Stimulated activated naive CD8-positive, alpha-beta T cell treated with anti-CD3 and anti-CD28 coated beads, Interleukin-15, amount 100 ng/mL, for 72 hours (primary cell): ENCODE measurements at regions not wholly inside any gene's neighbourhood (a gene's known extent, or its start where the extent isn't known, plus 50 kb on each side); places are given as distances from the start of the nearest gene placed in this dataset.

Experiments used
- ATAC-seq: fragments of 150-1000 bp; cut with Tn5 transposase; 2 replicates; pipeline ENCODE4 v1.10.0; 2021; ENCODE audit warnings: mild to moderate bottlenecking, moderate library complexity
- DNase-seq, 2 donors: peaks; one replicate each; pipeline ENCODE4 v3.0.0; 2021 to 2022
- H3K27ac Mint-ChIP-seq, 2 donors: one replicate each; pipeline ENCODE4 v1.8.0; 2022; ENCODE audit warnings: mild to moderate bottlenecking in 2 of 2, mixed read lengths in 2 of 2, moderate library complexity in 2 of 2
- H3K27me3 Mint-ChIP-seq: one replicate; pipeline ENCODE4 v1.8.0; 2022; ENCODE audit warnings: mixed read lengths
- H3K4me1 Mint-ChIP-seq: one replicate; pipeline ENCODE4 v1.8.0; 2022; ENCODE audit warnings: mild to moderate bottlenecking, mixed read lengths
- H3K4me3 Mint-ChIP-seq, 2 donors: one replicate each; pipeline ENCODE4 v1.8.0; 2022; ENCODE audit warnings: mild to moderate bottlenecking in 2 of 2, mixed read lengths in 2 of 2, moderate library complexity in 1 of 2
- H3K9me3 Mint-ChIP-seq, 2 donors: one replicate each; pipeline ENCODE4 v1.8.0; 2022; ENCODE audit warnings: mixed read lengths in 2 of 2

- DNase-seq (no peak), ATAC-seq (no peak)
- Mint-ChIP-seq H3K4me1 (no peaks in the 10 kb centered on the region), H3K27me3 (no peaks in the 10 kb centered on the region), H3K27ac (no peak overlapping the region), H3K9me3 (peaks cover 5 to 25% of the 10 kb centered on the region in 2 donors), H3K4me3 (no peak overlapping the region)
These were observed 339.6 kb downstream of the TPBG start for GRCh38 chr6:82703230-82703629.

- ATAC-seq (no peak), DNase-seq (no peak)
- Mint-ChIP-seq H3K27me3 (no peaks in the 10 kb centered on the region), H3K4me1 (no peaks in the 10 kb centered on the region), H3K9me3 (peaks cover 5 to 25% of the 10 kb centered on the region in 2 donors), H3K27ac (peak overlapping the region in 1 of 2 donors; percentile 38), H3K4me3 (no peak overlapping the region)
These were observed 340.4 kb downstream of the TPBG start for GRCh38 chr6:82704045-82704444.

GRCh38 chr6:82705579-82705978, 342.0 kb downstream of the TPBG start:
- peaks cover 8 to 25% of the 10 kb centered on the region in 2 donors for H3K9me3 Mint-ChIP-seq
- H3K27me3 Mint-ChIP-seq = no peaks in the 10 kb centered on the region
- H3K4me1 Mint-ChIP-seq = no peaks in the 10 kb centered on the region
- no peak overlapping the region for H3K4me3 Mint-ChIP-seq
- no peak overlapping the region for H3K27ac Mint-ChIP-seq
- ATAC-seq (no peak), DNase-seq (no peak)

GRCh38 chr6:82711105-82711827, 347.6 kb downstream of the TPBG start:
- Mint-ChIP-seq H3K4me1 (no peaks in the 10 kb centered on the region), H3K27me3 (peaks cover 8% of the 10 kb centered on the region)
- no peak for ATAC-seq

GRCh38 chr6:82711971-82712370, 348.4 kb downstream of the TPBG start:
- peaks cover 0 to 4% of the 10 kb centered on the region in 2 donors for H3K9me3 Mint-ChIP-seq
- no peak overlapping the region for H3K4me3 Mint-ChIP-seq
- no peak overlapping the region for H3K27ac Mint-ChIP-seq
- no peaks in the 10 kb centered on the region for H3K4me1 Mint-ChIP-seq
- peaks cover 8% of the 10 kb centered on the region for H3K27me3 Mint-ChIP-seq
- no peak for DNase-seq
- ATAC-seq = no peak

More at GRCh38 chr6:82711105-82711827, 347.6 kb downstream of the TPBG start:
- H3K9me3 Mint-ChIP-seq = peaks cover 4% of the 10 kb centered on the region in 2 donors
- H3K4me3 Mint-ChIP-seq = no peak overlapping the region
- DNase-seq = no peak
- no peak overlapping the region for H3K27ac Mint-ChIP-seq

GRCh38 chr6:82712389-82712788, 348.8 kb downstream of the TPBG start:
- no peaks in the 10 kb centered on the region for H3K4me1 Mint-ChIP-seq

GRCh38 chr6:82712826-82713225, 349.2 kb downstream of the TPBG start:
- ATAC-seq = no peak
- Mint-ChIP-seq H3K4me1 (no peaks in the 10 kb centered on the region), H3K27me3 (peaks cover 8% of the 10 kb centered on the region), H3K9me3 (peaks cover 0 to 4% of the 10 kb centered on the region in 2 donors), H3K27ac (no peak overlapping the region), H3K4me3 (no peak overlapping the region)
- no peak for DNase-seq

More at GRCh38 chr6:82712389-82712788, 348.8 kb downstream of the TPBG start:
- DNase-seq (no peak), ATAC-seq (no peak)
- H3K27ac Mint-ChIP-seq = no peak overlapping the region
- peaks cover 8% of the 10 kb centered on the region for H3K27me3 Mint-ChIP-seq
- no peak overlapping the region for H3K4me3 Mint-ChIP-seq
- H3K9me3 Mint-ChIP-seq = peaks cover 0 to 4% of the 10 kb centered on the region in 2 donors

- H3K9me3 Mint-ChIP-seq = peaks cover 12 to 13% of the 10 kb centered on the region in 2 donors
- no peak for ATAC-seq
- H3K27ac Mint-ChIP-seq = no peak overlapping the region
- DNase-seq = no peak
- no peaks in the 10 kb centered on the region for H3K27me3 Mint-ChIP-seq
- no peaks in the 10 kb centered on the region for H3K4me1 Mint-ChIP-seq
- H3K4me3 Mint-ChIP-seq = no peak overlapping the region
These were observed 344.6 kb downstream of the UBE3D start for GRCh38 chr6:82720992-82721391.

- no peak overlapping the region for H3K27ac Mint-ChIP-seq
- peaks cover 0 to 10% of the 10 kb centered on the region in 2 donors for H3K9me3 Mint-ChIP-seq
- peaks cover 26% of the 10 kb centered on the region for H3K27me3 Mint-ChIP-seq
- no peak overlapping the region for H3K4me3 Mint-ChIP-seq
- H3K4me1 Mint-ChIP-seq = no peaks in the 10 kb centered on the region
- no peak for DNase-seq
- no peak for ATAC-seq
These were observed 329.9 kb downstream of the UBE3D start for GRCh38 chr6:82735790-82736189.

GRCh38 chr6:82737965-82738364, 327.7 kb downstream of the UBE3D start:
- ATAC-seq (no peak), DNase-seq (no peak)
- Mint-ChIP-seq H3K9me3 (peaks cover 0 to 10% of the 10 kb centered on the region in 2 donors), H3K27me3 (peaks cover 29% of the 10 kb centered on the region), H3K27ac (no peak overlapping the region), H3K4me3 (no peak overlapping the region), H3K4me1 (no peaks in the 10 kb centered on the region)

- Mint-ChIP-seq H3K9me3 (peaks cover 0 to 10% of the 10 kb centered on the region in 2 donors), H3K27ac (no peak overlapping the region), H3K4me3 (no peak overlapping the region), H3K4me1 (no peaks in the 10 kb centered on the region), H3K27me3 (peaks cover 29% of the 10 kb centered on the region)
- DNase-seq (no peak), ATAC-seq (no peak)
These were observed 326.9 kb downstream of the UBE3D start for GRCh38 chr6:82738773-82739172.

GRCh38 chr6:82739303-82739702, 326.3 kb downstream of the UBE3D start:
- ATAC-seq (no peak), DNase-seq (no peak)
- Mint-ChIP-seq H3K9me3 (peaks cover 0 to 10% of the 10 kb centered on the region in 2 donors), H3K27ac (no peak overlapping the region), H3K4me1 (no peaks in the 10 kb centered on the region), H3K27me3 (peaks cover 29% of the 10 kb centered on the region), H3K4me3 (no peak overlapping the region)

GRCh38 chr6:82740072-82740471, 325.6 kb downstream of the UBE3D start:
- Mint-ChIP-seq H3K27me3 (peaks cover 27% of the 10 kb centered on the region), H3K4me1 (no peaks in the 10 kb centered on the region), H3K4me3 (no peak overlapping the region), H3K27ac (no peak overlapping the region), H3K9me3 (peaks cover 0 to 8% of the 10 kb centered on the region in 2 donors)
- ATAC-seq (no peak), DNase-seq (no peak)

- ATAC-seq (no peak), DNase-seq (no peak)
- Mint-ChIP-seq H3K9me3 (no peaks in the 10 kb centered on the region), H3K27me3 (peaks cover 24% of the 10 kb centered on the region), H3K4me1 (no peaks in the 10 kb centered on the region), H3K27ac (no peak overlapping the region), H3K4me3 (no peak overlapping the region)
These were observed 324.2 kb downstream of the UBE3D start for GRCh38 chr6:82741325-82741995.

- DNase-seq = no peak
- H3K4me1 Mint-ChIP-seq = no peaks in the 10 kb centered on the region
- no peak for ATAC-seq
- H3K9me3 Mint-ChIP-seq = no peaks in the 10 kb centered on the region
- H3K27ac Mint-ChIP-seq = no peak overlapping the region
- no peak overlapping the region for H3K4me3 Mint-ChIP-seq
- H3K27me3 Mint-ChIP-seq = peaks cover 26% of the 10 kb centered on the region
These were observed 323.6 kb downstream of the UBE3D start for GRCh38 chr6:82741996-82742385.

- Mint-ChIP-seq H3K4me1 (no peaks in the 10 kb centered on the region), H3K9me3 (no peaks in the 10 kb centered on the region), H3K27ac (no peak overlapping the region)
These were observed 321.2 kb downstream of the UBE3D start for GRCh38 chr6:82744286-82745015.

More at GRCh38 chr6:82744286-82745015, 321.2 kb downstream of the UBE3D start:
- no peak for ATAC-seq
- no peak for DNase-seq
- no peak overlapping the region for H3K4me3 Mint-ChIP-seq
- H3K27me3 Mint-ChIP-seq = peaks cover 19% of the 10 kb centered on the region
